HUES64 (cell line): ENCODE measurements at regions not wholly inside any gene's neighbourhood (a gene's known extent, or its start where the extent isn't known, plus 50 kb on each side); places are given as distances from the start of the nearest gene placed in this dataset.

Experiments
- H3K27ac ChIP-seq: 2 replicates; pipeline ENCODE4 v1.7.0; 2013; ENCODE audit warnings: low read depth, low read length, inconsistent platforms
- H3K27me3 ChIP-seq: 2 replicates; pipeline ENCODE4 v1.6.1; 2013; ENCODE audit warnings: mild to moderate bottlenecking, low read length; ENCODE audit not compliant: insufficient read depth
- H3K36me3 ChIP-seq: 2 replicates; pipeline ENCODE4 v1.6.1; 2013; ENCODE audit warnings: mild to moderate bottlenecking, low read length; ENCODE audit not compliant: insufficient read depth
- H3K4me1 ChIP-seq: 2 replicates; pipeline ENCODE4 v1.6.1; 2013; ENCODE audit warnings: mild to moderate bottlenecking, low read length, moderate library complexity; ENCODE audit not compliant: insufficient read depth
- H3K4me3 ChIP-seq: 2 replicates; pipeline ENCODE4 v1.5.1; 2013; ENCODE audit warnings: mild to moderate bottlenecking, low read length, moderate library complexity
- H3K9ac ChIP-seq: 2 replicates; pipeline ENCODE4 v1.6.1; 2013; ENCODE audit warnings: mild to moderate bottlenecking, low read depth, low read length
- H3K9me3 ChIP-seq: 2 replicates; pipeline ENCODE4 v1.6.1; 2013; ENCODE audit warnings: low read depth, low read length; ENCODE audit not compliant: insufficient read depth
- WGBS: fragments of 150-250, 120-280 bp; methylation state at CpG from one replicate; pipeline ENCODE4 v1.1.7; 2013; ENCODE audit warnings: missing lambda C conversion rate; 5-methylcytosine and 5-hydroxymethylcytosine counted together

GRCh38 chr16:55033225-55034156 lies 102.8 kb downstream of the IRX5 start:
- no peaks in the 10 kb centered on the region for H3K36me3 ChIP-seq
- H3K9ac ChIP-seq: no peak overlapping the region
- no peaks in the 10 kb centered on the region for H3K9me3 ChIP-seq
- H3K4me1 ChIP-seq: no peaks in the 10 kb centered on the region
- no peak overlapping the region for H3K4me3 ChIP-seq
- no peaks in the 10 kb centered on the region for H3K27me3 ChIP-seq
- H3K27ac ChIP-seq: no peak overlapping the region
- 94% methylated on average over 25 of the region's 28 CpGs for WGBS

DNA sequence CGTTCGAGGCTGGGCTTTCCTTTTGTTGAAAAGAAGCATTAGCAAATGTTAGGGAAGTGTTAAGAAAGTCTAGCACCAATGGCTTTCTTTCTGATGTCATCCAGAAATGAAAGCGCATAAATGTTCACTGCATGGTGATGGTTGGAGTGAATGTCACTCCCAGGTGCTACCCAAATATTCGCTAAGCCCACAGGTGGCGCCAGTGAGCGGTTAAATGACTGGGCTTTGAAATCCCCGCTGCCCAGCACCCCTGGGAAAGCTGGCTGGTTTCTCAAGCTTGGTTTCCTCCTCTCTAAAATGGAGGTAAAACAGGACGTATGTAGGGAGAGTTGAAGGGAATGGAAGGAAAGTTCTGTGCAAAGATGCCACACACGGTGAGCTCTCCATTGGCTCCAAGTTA lies 104.4 kb downstream of the IRX5 start:
- Histone ChIP-seq H3K36me3 (no peaks in the 10 kb centered on the region), H3K9ac (no peak overlapping the region), H3K4me3 (no peak overlapping the region), H3K27ac (no peak overlapping the region), H3K27me3 (no peaks in the 10 kb centered on the region), H3K9me3 (no peaks in the 10 kb centered on the region), H3K4me1 (no peaks in the 10 kb centered on the region)
- WGBS: 33% methylated on average over 9 of the region's 9 CpGs

DNA sequence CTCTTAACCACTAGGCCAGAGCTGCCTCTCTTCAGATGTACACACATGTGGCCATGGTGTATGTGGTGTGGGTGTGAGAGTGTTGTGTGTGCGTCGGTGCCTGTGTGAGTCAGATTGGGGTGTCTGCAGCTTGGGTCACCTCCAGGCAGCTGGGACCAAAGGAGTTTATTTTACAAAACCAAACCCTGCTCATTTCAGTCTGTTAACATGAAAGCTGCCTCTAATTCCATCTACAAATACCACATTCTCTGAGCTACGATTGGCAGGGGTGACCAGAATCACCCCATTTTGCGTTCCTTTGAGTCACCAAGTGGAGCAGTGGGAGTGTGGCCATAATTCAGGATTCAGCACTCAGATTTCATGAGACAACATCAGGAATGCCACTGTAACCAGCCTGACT lies 105.3 kb downstream of the IRX5 start:
- no peaks in the 10 kb centered on the region for H3K9me3 ChIP-seq
- H3K9ac ChIP-seq: no peak overlapping the region
- 97% methylated on average over 4 of the region's 4 CpGs for WGBS
- no peaks in the 10 kb centered on the region for H3K36me3 ChIP-seq
- H3K27me3 ChIP-seq: no peaks in the 10 kb centered on the region
- no peaks in the 10 kb centered on the region for H3K4me1 ChIP-seq
- H3K27ac ChIP-seq: no peak overlapping the region
- H3K4me3 ChIP-seq: no peak overlapping the region

GRCh38 chr16:55036371-55036821 lies 105.7 kb downstream of the IRX5 start:
- H3K36me3 ChIP-seq: no peaks in the 10 kb centered on the region
- H3K9ac ChIP-seq: no peak overlapping the region
- H3K9me3 ChIP-seq: no peaks in the 10 kb centered on the region
- H3K4me1 ChIP-seq: no peaks in the 10 kb centered on the region
- H3K27me3 ChIP-seq: no peaks in the 10 kb centered on the region
- H3K4me3 ChIP-seq: no peak overlapping the region
- no peak overlapping the region for H3K27ac ChIP-seq
- 90% methylated on average over 14 of the region's 14 CpGs for WGBS

- 97% methylated on average over 4 of the region's 4 CpGs for WGBS
- Histone ChIP-seq H3K36me3 (no peaks in the 10 kb centered on the region), H3K9me3 (no peaks in the 10 kb centered on the region), H3K4me1 (no peaks in the 10 kb centered on the region), H3K4me3 (no peak overlapping the region), H3K9ac (no peak overlapping the region), H3K27ac (no peak overlapping the region), H3K27me3 (no peaks in the 10 kb centered on the region)
Observed at GRCh38 chr16:55037046-55037445, 106.4 kb downstream of the IRX5 start.

DNA sequence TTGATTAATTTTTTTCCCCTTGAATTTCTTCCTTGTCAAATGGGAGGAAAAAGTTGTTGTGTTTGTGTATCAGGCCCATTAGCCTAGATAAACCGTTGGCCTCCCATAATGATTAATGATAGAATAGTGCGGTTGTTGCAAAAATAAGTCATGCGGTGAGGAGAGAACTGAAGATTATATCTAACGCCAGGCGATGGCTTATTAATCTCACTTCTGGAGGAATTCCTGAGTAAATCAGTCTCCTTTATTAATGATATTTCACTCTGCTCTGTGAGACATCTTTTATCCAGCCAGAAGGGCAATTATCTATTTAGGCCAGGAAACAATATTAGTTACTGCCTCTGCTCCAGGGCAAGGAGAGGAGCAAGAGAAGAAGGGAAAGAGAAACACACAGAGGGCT lies 107.3 kb downstream of the IRX5 start:
- 74% methylated on average over 5 of the region's 5 CpGs for WGBS
- no peaks in the 10 kb centered on the region for H3K27me3 ChIP-seq

DNA sequence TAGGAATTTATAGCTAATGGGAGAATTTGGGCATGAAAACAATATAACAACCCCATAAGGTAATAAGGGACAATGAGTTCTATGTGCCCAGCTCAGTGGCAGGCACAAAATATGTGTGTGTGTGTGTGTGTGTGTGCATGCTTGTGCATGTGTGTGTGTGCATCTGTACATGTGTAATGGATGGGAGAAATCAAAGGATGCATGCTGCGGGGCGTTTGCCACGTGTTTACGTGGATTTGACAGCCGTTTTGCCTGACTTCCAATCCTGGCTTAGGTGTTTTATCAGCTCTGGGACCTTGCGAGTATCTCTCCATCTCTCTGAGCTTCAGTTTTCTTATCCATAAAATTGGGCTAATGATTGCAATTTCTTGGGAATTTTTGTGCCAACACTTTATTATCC lies 108.4 kb downstream of the IRX5 start:
- H3K27ac ChIP-seq: no peak overlapping the region
- H3K4me1 ChIP-seq: no peaks in the 10 kb centered on the region
- 93% methylated on average over 6 of the region's 6 CpGs for WGBS
- no peak overlapping the region for H3K4me3 ChIP-seq
- H3K36me3 ChIP-seq: no peaks in the 10 kb centered on the region
- H3K9ac ChIP-seq: no peak overlapping the region
- no peaks in the 10 kb centered on the region for H3K9me3 ChIP-seq
- no peaks in the 10 kb centered on the region for H3K27me3 ChIP-seq

More for the DNA sequence above, 107.3 kb downstream of the IRX5 start:
- Histone ChIP-seq H3K9me3 (no peaks in the 10 kb centered on the region), H3K4me3 (no peak overlapping the region), H3K9ac (no peak overlapping the region), H3K36me3 (no peaks in the 10 kb centered on the region), H3K4me1 (no peaks in the 10 kb centered on the region), H3K27ac (no peak overlapping the region)

- Histone ChIP-seq H3K27ac (no peak overlapping the region), H3K36me3 (no peaks in the 10 kb centered on the region), H3K9ac (no peak overlapping the region), H3K4me1 (no peaks in the 10 kb centered on the region), H3K9me3 (no peaks in the 10 kb centered on the region), H3K4me3 (no peak overlapping the region), H3K27me3 (no peaks in the 10 kb centered on the region)
- 92% methylated on average over 6 of the region's 6 CpGs for WGBS
Observed at GRCh38 chr16:55039511-55039910, 108.8 kb downstream of the IRX5 start.

DNA sequence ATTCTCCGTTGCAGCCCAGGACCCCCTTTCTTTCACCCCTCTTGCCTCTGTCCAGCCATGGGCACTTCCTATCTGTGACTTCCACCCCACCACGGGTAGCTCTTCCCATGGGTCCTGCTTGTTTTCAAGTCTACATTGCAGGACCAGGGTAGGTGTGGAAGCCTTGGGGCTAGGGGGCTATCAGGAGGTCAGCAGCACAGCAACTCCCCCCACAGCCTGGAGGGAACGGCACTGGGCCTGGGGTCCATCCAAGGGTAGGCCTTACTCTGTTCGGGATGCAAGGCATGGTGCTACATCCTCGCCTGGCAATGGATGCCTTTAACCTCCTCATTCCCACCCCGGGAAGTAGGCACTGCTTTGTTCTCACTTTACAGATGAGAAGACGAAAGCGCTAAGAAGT lies 109.3 kb downstream of the IRX5 start:
- H3K4me1 ChIP-seq: no peaks in the 10 kb centered on the region
- no peak overlapping the region for H3K27ac ChIP-seq
- 90% methylated on average over 8 of the region's 8 CpGs for WGBS

GRCh38 chr16:55040366-55041086 lies 109.9 kb downstream of the IRX5 start:
- H3K36me3 ChIP-seq: no peaks in the 10 kb centered on the region
- no peaks in the 10 kb centered on the region for H3K9me3 ChIP-seq
- H3K9ac ChIP-seq: no peak overlapping the region
- no peaks in the 10 kb centered on the region for H3K27me3 ChIP-seq
- H3K4me1 ChIP-seq: no peaks in the 10 kb centered on the region
- H3K27ac ChIP-seq: no peak overlapping the region
- no peak overlapping the region for H3K4me3 ChIP-seq
- 90% methylated on average over 19 of the region's 19 CpGs for WGBS

More for the DNA sequence above, 109.3 kb downstream of the IRX5 start:
- H3K9ac ChIP-seq: no peak overlapping the region
- H3K4me3 ChIP-seq: no peak overlapping the region
- no peaks in the 10 kb centered on the region for H3K27me3 ChIP-seq
- H3K36me3 ChIP-seq: no peaks in the 10 kb centered on the region
- H3K9me3 ChIP-seq: no peaks in the 10 kb centered on the region

- Histone ChIP-seq H3K4me3 (no peak overlapping the region), H3K27me3 (no peaks in the 10 kb centered on the region), H3K9me3 (no peaks in the 10 kb centered on the region), H3K9ac (no peak overlapping the region), H3K36me3 (no peaks in the 10 kb centered on the region), H3K4me1 (no peaks in the 10 kb centered on the region), H3K27ac (no peak overlapping the region)
- WGBS: 91% methylated on average over 3 of the region's 3 CpGs
Observed at GRCh38 chr16:55041540-55042234, 111.0 kb downstream of the IRX5 start.
